Endodermal cell (in vitro differentiated cells): ENCODE measurements at regions not wholly inside any gene's neighbourhood (a gene's known extent, or its start where the extent isn't known, plus 50 kb on each side); places are given as distances from the start of the nearest gene placed in this dataset.

Experiments used
- DNase-seq: peaks from one replicate; pipeline ENCODE4 v3.0.0-alpha.2; 2017
- H3K27ac ChIP-seq: 2 replicates; pipeline ENCODE4 v1.5.1; 2013; ENCODE audit warnings: mild to moderate bottlenecking, low read depth, low read length, moderate library complexity
- H3K27me3 ChIP-seq: 2 replicates; pipeline ENCODE4 v1.6.1; 2013; ENCODE audit warnings: mild to moderate bottlenecking, low read length, moderate library complexity; ENCODE audit not compliant: insufficient read depth, control insufficient read depth, poor library complexity, severe bottlenecking
- H3K36me3 ChIP-seq: 2 replicates; pipeline ENCODE4 v1.7.0; 2013; ENCODE audit warnings: mild to moderate bottlenecking, low read length, moderate library complexity; ENCODE audit not compliant: control insufficient read depth, insufficient read depth
- H3K4me1 ChIP-seq: one replicate; pipeline ENCODE4 v1.7.0; 2013; ENCODE audit warnings: low read length; ENCODE audit not compliant: control insufficient read depth, insufficient read depth
- H3K4me3 ChIP-seq: 2 replicates; pipeline ENCODE4 v1.5.1; 2013; ENCODE audit warnings: mild to moderate bottlenecking, low read length, moderate library complexity
- H3K9ac ChIP-seq: 2 replicates; pipeline ENCODE4 v1.6.1; 2013; ENCODE audit warnings: mild to moderate bottlenecking, low read length, moderate library complexity; ENCODE audit not compliant: poor library complexity, severe bottlenecking; ENCODE audit errors: extremely low read depth
- H3K9me3 ChIP-seq: 2 replicates; pipeline ENCODE4 v1.6.1; 2013; ENCODE audit warnings: mild to moderate bottlenecking, low read length, moderate library complexity; ENCODE audit not compliant: control insufficient read depth
- H3K27ac Mint-ChIP-seq: 2 replicates; pipeline ENCODE4 v1.8.0; 2020; ENCODE audit warnings: mixed read lengths
- H3K27me3 Mint-ChIP-seq: 2 replicates; pipeline ENCODE4 v1.8.0; 2021; ENCODE audit warnings: mild to moderate bottlenecking, mixed read lengths; ENCODE audit not compliant: insufficient read depth
- H3K36me3 Mint-ChIP-seq: 2 replicates; pipeline ENCODE4 v1.8.0; 2020; ENCODE audit warnings: low read depth, mixed read lengths
- H3K4me1 Mint-ChIP-seq: 2 replicates; pipeline ENCODE4 v1.8.0; 2020; ENCODE audit warnings: mixed read lengths
- H3K4me3 Mint-ChIP-seq: 2 replicates; pipeline ENCODE4 v1.8.0; 2020; ENCODE audit warnings: mild to moderate bottlenecking, moderate library complexity, mixed read lengths
- H3K9me3 Mint-ChIP-seq: 2 replicates; pipeline ENCODE4 v1.8.0; 2020; ENCODE audit warnings: mild to moderate bottlenecking, mixed read lengths
- WGBS, 2 experiments: methylation state at CpG; one replicate each; pipeline versions ENCODE4 v1.1.5 to v1.1.7; 2013; ENCODE audit warnings: missing lambda C conversion rate in 2 of 2, mixed read lengths in 1 of 2; ENCODE audit not compliant: insufficient coverage in 1 of 2, insufficient read length in 1 of 2; 5-methylcytosine and 5-hydroxymethylcytosine counted together
- TF ChIP-seq, protein P1 (sequence below): fragments of 200-600 bp; sonication (generic); conservative IDR thresholded peaks from 2 replicates; pipeline ENCODE4 v1.5.0; 2021; ENCODE audit warnings: antibody characterized with exemption, mild to moderate bottlenecking

DNA sequence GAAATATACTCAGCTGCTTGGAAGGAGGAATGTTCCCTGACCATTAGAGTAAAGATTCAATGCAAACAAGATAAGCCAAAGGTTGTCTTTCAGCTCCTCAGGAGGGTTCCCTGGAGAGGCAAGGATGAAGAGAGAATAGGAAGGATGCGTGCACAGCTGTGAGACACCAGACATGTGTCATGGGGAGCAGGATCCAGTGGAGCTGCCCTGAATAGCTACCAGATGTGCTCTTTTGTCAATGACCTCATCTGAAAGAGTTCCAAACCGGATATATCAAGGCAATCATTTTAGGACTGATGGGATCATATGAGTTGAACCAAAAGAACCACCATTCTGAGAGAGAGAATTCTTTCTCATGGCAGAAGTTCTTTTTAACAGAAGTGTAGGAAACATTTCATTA, 490.6 kb downstream of the IRS1 start:
- Mint-ChIP-seq H3K27me3 (no peaks in the 10 kb centered on the region), H3K27ac (no peak overlapping the region), H3K4me1 (peaks cover 4% of the 10 kb centered on the region), H3K9me3 (no peaks in the 10 kb centered on the region), H3K4me3 (no peak overlapping the region), H3K36me3 (no peaks in the 10 kb centered on the region)
- TF ChIP-seq, protein P1, sequence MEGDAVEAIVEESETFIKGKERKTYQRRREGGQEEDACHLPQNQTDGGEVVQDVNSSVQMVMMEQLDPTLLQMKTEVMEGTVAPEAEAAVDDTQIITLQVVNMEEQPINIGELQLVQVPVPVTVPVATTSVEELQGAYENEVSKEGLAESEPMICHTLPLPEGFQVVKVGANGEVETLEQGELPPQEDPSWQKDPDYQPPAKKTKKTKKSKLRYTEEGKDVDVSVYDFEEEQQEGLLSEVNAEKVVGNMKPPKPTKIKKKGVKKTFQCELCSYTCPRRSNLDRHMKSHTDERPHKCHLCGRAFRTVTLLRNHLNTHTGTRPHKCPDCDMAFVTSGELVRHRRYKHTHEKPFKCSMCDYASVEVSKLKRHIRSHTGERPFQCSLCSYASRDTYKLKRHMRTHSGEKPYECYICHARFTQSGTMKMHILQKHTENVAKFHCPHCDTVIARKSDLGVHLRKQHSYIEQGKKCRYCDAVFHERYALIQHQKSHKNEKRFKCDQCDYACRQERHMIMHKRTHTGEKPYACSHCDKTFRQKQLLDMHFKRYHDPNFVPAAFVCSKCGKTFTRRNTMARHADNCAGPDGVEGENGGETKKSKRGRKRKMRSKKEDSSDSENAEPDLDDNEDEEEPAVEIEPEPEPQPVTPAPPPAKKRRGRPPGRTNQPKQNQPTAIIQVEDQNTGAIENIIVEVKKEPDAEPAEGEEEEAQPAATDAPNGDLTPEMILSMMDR: no peak
- Histone ChIP-seq H3K27ac (no peak overlapping the region), H3K27me3 (no peaks in the 10 kb centered on the region), H3K9me3 (no peaks in the 10 kb centered on the region), H3K36me3 (no peaks in the 10 kb centered on the region), H3K9ac (no peak overlapping the region), H3K4me1 (no peaks in the 10 kb centered on the region), H3K4me3 (no peak overlapping the region)
- 84 to 95% methylated on average over 2 of the region's 2 CpGs for WGBS, 2 experiments
- DNase-seq: no peak

- H3K4me1 ChIP-seq: no peaks in the 10 kb centered on the region
- H3K9ac ChIP-seq: no peak overlapping the region
- Mint-ChIP-seq H3K27ac (no peak overlapping the region), H3K4me3 (no peak overlapping the region), H3K36me3 (no peaks in the 10 kb centered on the region), H3K27me3 (no peaks in the 10 kb centered on the region), H3K9me3 (no peaks in the 10 kb centered on the region), H3K4me1 (peaks cover 4% of the 10 kb centered on the region)
- 100% methylated on average over 1 of the region's 2 CpGs; no CpG with 5 or more reads in 1 of the 2 experiments for WGBS, 2 experiments
- H3K36me3 ChIP-seq: no peaks in the 10 kb centered on the region
- no peak overlapping the region for H3K4me3 ChIP-seq
- H3K27me3 ChIP-seq: no peaks in the 10 kb centered on the region
- H3K27ac ChIP-seq: no peak overlapping the region
- DNase-seq: no peak
- TF ChIP-seq, protein P1: no peak
- no peaks in the 10 kb centered on the region for H3K9me3 ChIP-seq
These were observed 491.3 kb downstream of the IRS1 start for GRCh38 chr2:226308323-226308680.

GRCh38 chr2:226307487-226308322, 491.9 kb downstream of the IRS1 start:
- H3K36me3 ChIP-seq: no peaks in the 10 kb centered on the region
- Mint-ChIP-seq H3K4me3 (no peak overlapping the region), H3K4me1 (peaks cover 4% of the 10 kb centered on the region), H3K36me3 (no peaks in the 10 kb centered on the region), H3K27me3 (no peaks in the 10 kb centered on the region), H3K27ac (no peak overlapping the region), H3K9me3 (no peaks in the 10 kb centered on the region)
- H3K4me3 ChIP-seq: no peak overlapping the region
- no peak for DNase-seq
- TF ChIP-seq, protein P1: no peak
- H3K9me3 ChIP-seq: no peaks in the 10 kb centered on the region
- WGBS, 2 experiments: 96% methylated on average over 4 of the region's 4 CpGs; no CpG with 5 or more reads in 1 of the 2 experiments
- H3K27me3 ChIP-seq: no peaks in the 10 kb centered on the region
- no peak overlapping the region for H3K27ac ChIP-seq
- H3K4me1 ChIP-seq: no peaks in the 10 kb centered on the region
- H3K9ac ChIP-seq: no peak overlapping the region
